Upper lobe of right lung (tissue), 1 donor: ENCODE measurements at regions not wholly inside any gene's neighbourhood (a gene's known extent, or its start where the extent isn't known, plus 50 kb on each side); places are given as distances from the start of the nearest gene placed in this dataset.

Experiments used
- ATAC-seq: fragments of 200-7000 bp; cut with Tn5 transposase; one replicate; pipeline ENCODE4 v1.9.1; 2020; ENCODE audit warnings: mild to moderate bottlenecking, moderate library complexity
- DNase-seq: peaks from one replicate; pipeline ENCODE4 v3.0.0-alpha.2; 2020
- H3K27ac ChIP-seq: fragments of 200-600 bp; one replicate; pipeline ENCODE4 v1.8.0; 2022
- H3K27me3 ChIP-seq: fragments of 200-600 bp; one replicate; pipeline ENCODE4 v1.8.0; 2022; ENCODE audit warnings: mild to moderate bottlenecking
- H3K36me3 ChIP-seq: fragments of 200-600 bp; one replicate; pipeline ENCODE4 v1.8.0; 2022
- H3K4me1 ChIP-seq: fragments of 200-600 bp; one replicate; pipeline ENCODE4 v1.8.0; 2022
- H3K4me3 ChIP-seq: fragments of 200-600 bp; one replicate; pipeline ENCODE4 v1.8.0; 2022; ENCODE audit warnings: mild to moderate bottlenecking
- H3K9me3 ChIP-seq: fragments of 200-600 bp; one replicate; pipeline ENCODE4 v1.8.0; 2022
- intact Hi-C: fragments of 100-400 bp; cut with DNase I; formaldehyde crosslinking; loops from one replicate; pipeline ENCODE4 v1.11.0; 2022
- TF ChIP-seq, protein P1 (sequence below): fragments of 200-600 bp; IDR thresholded peaks from one replicate; pipeline ENCODE4 v1.8.0; 2022; ENCODE audit warnings: antibody characterized with exemption
- donor health status: DM: no; HTN: yes; CAD: no; lungs with severe emphysema.

- intact Hi-C loops: no loop called here
- no peak overlapping the region for H3K4me3 ChIP-seq
Observed at GRCh38 chr11:25991476-25991875, 340.5 kb upstream of the ANO3 start.

DNA sequence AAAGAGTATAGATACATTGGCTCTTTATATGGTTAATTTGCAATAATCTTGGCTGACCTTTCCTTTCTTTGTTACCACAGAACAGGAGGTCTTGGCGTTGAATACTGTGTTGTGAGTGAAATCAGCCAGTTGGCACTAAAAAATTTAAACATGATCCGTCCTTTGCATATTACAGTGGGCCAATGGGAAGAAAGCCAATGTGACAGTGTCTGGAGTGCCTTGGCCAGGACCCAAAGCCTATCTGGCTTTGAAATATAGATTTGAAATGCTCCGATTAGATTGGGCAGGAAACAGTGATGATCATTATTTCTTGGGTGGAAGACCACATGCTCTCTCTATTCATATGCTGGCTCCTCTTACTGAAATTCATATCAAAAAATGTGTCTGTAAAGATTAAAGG is 339.6 kb upstream of the ANO3 start:
- H3K36me3 ChIP-seq: no peaks in the 10 kb centered on the region
- no peaks in the 10 kb centered on the region for H3K4me1 ChIP-seq
- H3K27ac ChIP-seq: no peak overlapping the region
- H3K4me3 ChIP-seq: no peak overlapping the region
- intact Hi-C loops: no loop called here
- no peaks in the 10 kb centered on the region for H3K27me3 ChIP-seq
- no peaks in the 10 kb centered on the region for H3K9me3 ChIP-seq
- TF ChIP-seq, protein P1, sequence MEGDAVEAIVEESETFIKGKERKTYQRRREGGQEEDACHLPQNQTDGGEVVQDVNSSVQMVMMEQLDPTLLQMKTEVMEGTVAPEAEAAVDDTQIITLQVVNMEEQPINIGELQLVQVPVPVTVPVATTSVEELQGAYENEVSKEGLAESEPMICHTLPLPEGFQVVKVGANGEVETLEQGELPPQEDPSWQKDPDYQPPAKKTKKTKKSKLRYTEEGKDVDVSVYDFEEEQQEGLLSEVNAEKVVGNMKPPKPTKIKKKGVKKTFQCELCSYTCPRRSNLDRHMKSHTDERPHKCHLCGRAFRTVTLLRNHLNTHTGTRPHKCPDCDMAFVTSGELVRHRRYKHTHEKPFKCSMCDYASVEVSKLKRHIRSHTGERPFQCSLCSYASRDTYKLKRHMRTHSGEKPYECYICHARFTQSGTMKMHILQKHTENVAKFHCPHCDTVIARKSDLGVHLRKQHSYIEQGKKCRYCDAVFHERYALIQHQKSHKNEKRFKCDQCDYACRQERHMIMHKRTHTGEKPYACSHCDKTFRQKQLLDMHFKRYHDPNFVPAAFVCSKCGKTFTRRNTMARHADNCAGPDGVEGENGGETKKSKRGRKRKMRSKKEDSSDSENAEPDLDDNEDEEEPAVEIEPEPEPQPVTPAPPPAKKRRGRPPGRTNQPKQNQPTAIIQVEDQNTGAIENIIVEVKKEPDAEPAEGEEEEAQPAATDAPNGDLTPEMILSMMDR: no peak
- no peak for ATAC-seq
- no peak for DNase-seq

More at GRCh38 chr11:25991476-25991875, 340.5 kb upstream of the ANO3 start:
- H3K27me3 ChIP-seq: no peaks in the 10 kb centered on the region
- no peak overlapping the region for H3K27ac ChIP-seq
- TF ChIP-seq, protein P1: no peak
- no peaks in the 10 kb centered on the region for H3K9me3 ChIP-seq
- no peaks in the 10 kb centered on the region for H3K4me1 ChIP-seq
- H3K36me3 ChIP-seq: no peaks in the 10 kb centered on the region
- ATAC-seq: no peak
- DNase-seq: no peak

DNA sequence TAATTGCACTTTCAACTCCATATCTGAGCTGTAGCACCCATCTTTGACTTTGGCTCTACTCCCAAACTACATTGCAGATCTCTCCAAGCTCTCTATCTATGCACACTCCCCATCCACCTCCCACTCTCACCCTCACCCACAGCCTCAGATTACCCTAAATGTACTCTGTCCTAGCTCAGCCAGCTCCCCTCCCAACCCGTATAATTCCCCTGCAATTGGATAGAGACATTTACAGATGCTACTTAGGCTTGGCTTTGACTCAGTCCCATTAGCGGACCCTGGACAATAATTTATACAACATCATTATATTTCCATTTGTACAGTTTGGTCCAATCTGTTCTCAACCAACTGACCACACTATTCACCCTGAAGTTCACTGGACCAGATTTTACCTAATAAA is 338.9 kb upstream of the ANO3 start:
- intact Hi-C loops: no loop called here
- H3K4me1 ChIP-seq: no peaks in the 10 kb centered on the region
- H3K27me3 ChIP-seq: no peaks in the 10 kb centered on the region
- DNase-seq (no peak), ATAC-seq (no peak)
- H3K4me3 ChIP-seq: no peak overlapping the region
- no peak overlapping the region for H3K27ac ChIP-seq
- H3K9me3 ChIP-seq: no peaks in the 10 kb centered on the region
- TF ChIP-seq, protein P1: no peak
- H3K36me3 ChIP-seq: no peaks in the 10 kb centered on the region

- ATAC-seq (no peak), DNase-seq (no peak)
- H3K4me3 ChIP-seq: no peak overlapping the region
- H3K4me1 ChIP-seq: no peaks in the 10 kb centered on the region
- intact Hi-C loops: no loop called here
- no peaks in the 10 kb centered on the region for H3K9me3 ChIP-seq
- H3K27me3 ChIP-seq: no peaks in the 10 kb centered on the region
- no peaks in the 10 kb centered on the region for H3K36me3 ChIP-seq
- TF ChIP-seq, protein P1: no peak
- no peak overlapping the region for H3K27ac ChIP-seq
Observed at GRCh38 chr11:26011474-26011873, 320.5 kb upstream of the ANO3 start.

DNA sequence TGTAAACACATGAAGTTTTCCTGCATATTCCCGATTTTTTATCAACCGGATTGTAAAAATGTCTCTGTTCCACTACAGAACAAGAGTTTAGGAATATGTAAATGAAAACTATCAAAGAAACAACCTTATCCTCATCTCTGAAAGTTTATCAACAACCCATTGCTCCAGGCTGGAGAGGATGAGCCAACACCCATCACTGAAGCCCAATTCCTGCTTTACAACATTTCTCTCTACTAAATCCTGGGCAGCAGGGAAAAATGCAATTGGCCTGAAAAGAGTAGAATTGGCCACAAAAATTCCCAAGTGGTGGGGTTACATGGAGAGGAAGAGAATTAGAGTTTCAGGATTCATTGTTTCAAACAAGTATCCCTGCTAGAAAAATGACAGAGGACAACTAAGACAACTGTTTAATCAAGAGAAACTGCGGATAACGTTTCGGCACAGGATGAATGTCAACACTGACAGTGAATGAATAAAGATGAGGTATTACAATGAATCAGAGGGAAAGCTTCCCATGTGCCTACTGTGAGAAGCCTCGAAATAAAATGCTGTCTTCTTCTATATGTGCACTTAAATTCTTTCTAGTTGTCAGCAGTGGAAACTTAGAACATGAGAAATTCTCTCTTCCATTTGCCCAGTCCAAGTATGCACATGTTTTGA is 317.3 kb upstream of the ANO3 start:
- TF ChIP-seq, protein P1: no peak
- no peak for DNase-seq
- no peaks in the 10 kb centered on the region for H3K4me1 ChIP-seq
- H3K9me3 ChIP-seq: no peaks in the 10 kb centered on the region
- no peak overlapping the region for H3K27ac ChIP-seq
- no peak for ATAC-seq
- no peaks in the 10 kb centered on the region for H3K36me3 ChIP-seq
- no peaks in the 10 kb centered on the region for H3K27me3 ChIP-seq
- H3K4me3 ChIP-seq: no peak overlapping the region
- intact Hi-C loops: no loop called here
